ENCODE measurements at regions not wholly inside any gene's neighbourhood (a gene's known extent, or its start where the extent isn't known, plus 50 kb on each side); places are given as distances from the start of the nearest gene placed in this dataset.

- TF ChIP-seq SIN3A (IDR thresholded peaks at IDR 0.05; ENCODE audit: borderline replicate concordance, insufficient read depth, low read depth, low read length): no peak
- TF ChIP-seq CTCF (IDR thresholded peaks at IDR 0.05): no peak
- TF ChIP-seq REST (IDR thresholded peaks at IDR 0.05; ENCODE audit: insufficient read depth in 1 of 2, low read depth in 2 of 2, low read length in 1 of 2): no peak
- TF ChIP-seq POLR2AphosphoS5 (IDR thresholded peaks at IDR 0.05; ENCODE audit: low read depth, low read length): no peak
- no peak for TF ChIP-seq TCF7L2 (IDR thresholded peaks at IDR 0.05; ENCODE audit: low read depth, low read length)
- no peak for ATAC-seq
- no peak for DNase-seq (ENCODE audit: low read depth, low spot score)
- BruUV-seq (replicated peaks): no TSS peak
- ChIA-PET POLR2A (no interaction called here), CTCF (no interaction called here)
- no peak overlapping the region for H3K4me3 ChIP-seq (ENCODE audit: low read depth in 2 of 2, low read length in 2 of 2)
- no peak overlapping the region for H3K27ac ChIP-seq (ENCODE audit: low read length)
- intact Hi-C loops (cut with micrococcal nuclease; ENCODE audit: unreplicated experiment): no loop called here
- H3K9me3 ChIP-seq (ENCODE audit: control insufficient read depth, insufficient read depth, low read depth, low read length): no peaks in the 10 kb centered on the region
- H3K36me3 ChIP-seq (ENCODE audit: control insufficient read depth, insufficient read depth, low read length): no peaks in the 10 kb centered on the region; the same call in 1 of the 2 replicates
- H3K27me3 ChIP-seq (ENCODE audit: control insufficient read depth, insufficient read depth, low read length): no peaks in the 10 kb centered on the region
- no peaks in the 10 kb centered on the region for H3K4me1 ChIP-seq (ENCODE audit: control insufficient read depth, insufficient read depth, low read length)
- in situ Hi-C loops (cut with HindIII; ENCODE audit: low pct_unique_long_range_greater_than_20kb, low sequenced_read_pairs): no loop called here
These were observed 147.9 kb upstream of the RGS18 start for GRCh38 chr1:192010406-192010805.

- Histone ChIP-seq H3K36me3 (ENCODE audit: control insufficient read depth, insufficient read depth, low read length) (no peaks in the 10 kb centered on the region; the same call in 1 of the 2 replicates), H3K27ac (ENCODE audit: low read length) (no peak overlapping the region), H3K9me3 (ENCODE audit: control insufficient read depth, insufficient read depth, low read depth, low read length) (no peaks in the 10 kb centered on the region), H3K4me1 (ENCODE audit: control insufficient read depth, insufficient read depth, low read length) (no peaks in the 10 kb centered on the region), H3K4me3 (ENCODE audit: low read depth in 2 of 2, low read length in 2 of 2) (no peak overlapping the region), H3K27me3 (ENCODE audit: control insufficient read depth, insufficient read depth, low read length) (no peaks in the 10 kb centered on the region)
- in situ Hi-C loops (cut with HindIII; ENCODE audit: low pct_unique_long_range_greater_than_20kb, low sequenced_read_pairs) (no loop called here), intact Hi-C loops (cut with micrococcal nuclease; ENCODE audit: unreplicated experiment) (no loop called here)
- no peak for DNase-seq (ENCODE audit: low read depth, low spot score)
- no TSS peak for BruUV-seq (replicated peaks)
- no peak for ATAC-seq
- CTCF ChIA-PET: no interaction called here
- POLR2A ChIA-PET: no interaction called here
- TF ChIP-seq SIN3A (IDR thresholded peaks at IDR 0.05; ENCODE audit: borderline replicate concordance, insufficient read depth, low read depth, low read length) (no peak), TCF7L2 (IDR thresholded peaks at IDR 0.05; ENCODE audit: low read depth, low read length) (no peak), REST (IDR thresholded peaks at IDR 0.05; ENCODE audit: insufficient read depth in 1 of 2, low read depth in 2 of 2, low read length in 1 of 2) (no peak), POLR2AphosphoS5 (IDR thresholded peaks at IDR 0.05; ENCODE audit: low read depth, low read length) (no peak), CTCF (IDR thresholded peaks at IDR 0.05) (no peak)
These were observed 146.7 kb upstream of the RGS18 start for GRCh38 chr1:192011525-192011924.
